Ishikawa (cell line): ENCODE measurements at regions not wholly inside any gene's neighbourhood (a gene's known extent, or its start where the extent isn't known, plus 50 kb on each side); places are given as distances from the start of the nearest gene placed in this dataset.

Experiments used
- CEBPB ChIP-seq: IDR thresholded peaks from 2 replicates; pipeline ENCODE4 v1.6.1; 2012
- CREB1 ChIP-seq: IDR thresholded peaks from 2 replicates; pipeline ENCODE4 v1.6.1; 2012; ENCODE audit warnings: low read depth
- EGR1 ChIP-seq: IDR thresholded peaks from 2 replicates; pipeline ENCODE4 v1.6.1; 2012
- EP300 ChIP-seq: IDR thresholded peaks from 2 replicates; pipeline ENCODE4 v1.6.1; 2012; ENCODE audit warnings: borderline replicate concordance
- FOXM1 ChIP-seq: IDR thresholded peaks from 2 replicates; pipeline ENCODE4 v1.6.1; 2012; ENCODE audit warnings: low read depth, borderline replicate concordance
- MAX ChIP-seq: IDR thresholded peaks from 2 replicates; pipeline ENCODE4 v1.6.1; 2012
- NFIC ChIP-seq: IDR thresholded peaks from 2 replicates; pipeline ENCODE4 v1.6.1; 2012
- RAD21 ChIP-seq: IDR thresholded peaks from 2 replicates; pipeline ENCODE4 v1.6.1; 2012; ENCODE audit warnings: low read depth
- REST ChIP-seq: IDR thresholded peaks from 2 replicates; pipeline ENCODE4 v1.6.1; 2012; ENCODE audit warnings: low read depth, mild to moderate bottlenecking
- TAF1 ChIP-seq: IDR thresholded peaks from 2 replicates; pipeline ENCODE4 v1.6.1; 2012; ENCODE audit warnings: low read depth, mild to moderate bottlenecking
- TCF12 ChIP-seq: IDR thresholded peaks from 2 replicates; pipeline ENCODE4 v1.6.1; 2012; ENCODE audit warnings: low read depth
- TEAD4 ChIP-seq: IDR thresholded peaks from 2 replicates; pipeline ENCODE4 v1.6.1; 2012
- USF1 ChIP-seq: IDR thresholded peaks from 2 replicates; pipeline ENCODE4 v1.6.1; 2012
- YY1 ChIP-seq: IDR thresholded peaks from 2 replicates; pipeline ENCODE4 v1.6.1; 2012; ENCODE audit warnings: low read depth
- ZBTB7A ChIP-seq: IDR thresholded peaks from 2 replicates; pipeline ENCODE4 v1.6.1; 2012; ENCODE audit warnings: low read depth

GRCh38 chr15:95857124-95857757 is 473.3 kb upstream of the NR2F2 start:
- TF ChIP-seq REST (no peak), TCF12 (no peak), EP300 (no peak), CREB1 (no peak), MAX (no peak), FOXM1 (no peak), TAF1 (no peak), RAD21 (no peak), NFIC (no peak), ZBTB7A (no peak), YY1 (no peak)

GRCh38 chr15:95857758-95858157 is 472.7 kb upstream of the NR2F2 start:
- TF ChIP-seq NFIC (no peak), CREB1 (no peak), REST (no peak), USF1 (no peak), TCF12 (no peak), RAD21 (no peak), CEBPB (no peak), TEAD4 (no peak), ZBTB7A (no peak), MAX (no peak), FOXM1 (no peak), EGR1 (no peak), EP300 (no peak), YY1 (no peak), TAF1 (no peak)

- TF ChIP-seq TEAD4 = no peak
- TF ChIP-seq NFIC = no peak
- no peak for TF ChIP-seq EGR1
- no peak for TF ChIP-seq RAD21
- no peak for TF ChIP-seq USF1
- TF ChIP-seq MAX = no peak
- TF ChIP-seq CEBPB = no peak
- TF ChIP-seq FOXM1 = no peak
- no peak for TF ChIP-seq TCF12
- TF ChIP-seq CREB1 = no peak
Measured at GRCh38 chr15:95860406-95860805, 470.1 kb upstream of the NR2F2 start.

- no peak for TF ChIP-seq NFIC
- no peak for TF ChIP-seq EGR1
- TF ChIP-seq YY1 = no peak
- no peak for TF ChIP-seq USF1
- no peak for TF ChIP-seq TCF12
- TF ChIP-seq TEAD4 = no peak
- no peak for TF ChIP-seq TAF1
- no peak for TF ChIP-seq CEBPB
- no peak for TF ChIP-seq MAX
- TF ChIP-seq FOXM1 = no peak
- TF ChIP-seq RAD21 = no peak
- no peak for TF ChIP-seq ZBTB7A
- TF ChIP-seq REST = no peak
Measured at GRCh38 chr15:95864467-95864886, 466.0 kb upstream of the NR2F2 start.
